ENCODE measurements at regions not wholly inside any gene's neighbourhood (a gene's known extent, or its start where the extent isn't known, plus 50 kb on each side); places are given as distances from the start of the nearest gene placed in this dataset.

DNA sequence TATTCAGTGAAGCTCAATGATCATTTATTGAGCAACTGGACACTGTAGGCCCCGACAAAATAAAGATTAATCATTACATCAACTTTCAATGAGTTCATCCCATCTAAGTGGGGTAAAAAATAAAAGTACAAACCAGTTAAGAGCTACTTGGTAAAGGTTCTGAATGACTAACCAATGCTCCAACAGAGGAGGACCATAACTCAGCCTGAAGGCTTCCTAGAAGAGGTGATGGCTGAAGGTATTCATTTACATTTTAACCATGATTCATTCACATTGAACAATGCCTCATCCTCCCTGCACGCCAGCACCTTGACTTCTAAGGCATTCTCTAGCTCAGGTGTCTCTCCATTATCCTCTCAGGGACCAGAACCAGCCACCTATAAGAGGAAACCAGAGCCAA, 201.4 kb downstream of the ZNF462 start:
- DNase-seq (ENCODE audit: low spot score): no peak

DNA sequence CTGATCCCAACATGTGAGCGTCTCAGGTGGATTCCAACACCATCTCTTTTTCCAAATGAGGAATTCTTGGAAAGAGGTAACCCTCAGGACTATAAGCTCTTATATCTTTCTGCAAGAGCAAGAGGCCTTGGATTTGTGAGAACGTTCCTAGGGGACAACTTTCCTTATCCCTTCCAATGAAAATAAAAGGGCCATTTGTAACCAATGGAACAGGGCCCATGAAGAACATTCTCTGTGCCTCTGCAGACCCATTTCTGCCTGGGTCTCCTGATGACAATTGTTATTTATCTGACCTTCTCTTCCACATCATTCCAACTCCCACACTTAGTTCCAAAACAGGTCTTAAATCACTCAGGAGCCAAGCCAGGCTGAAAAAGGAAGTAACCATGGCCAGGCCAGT, 202.6 kb downstream of the ZNF462 start:
- DNase-seq (ENCODE audit: low spot score): no peak

DNA sequence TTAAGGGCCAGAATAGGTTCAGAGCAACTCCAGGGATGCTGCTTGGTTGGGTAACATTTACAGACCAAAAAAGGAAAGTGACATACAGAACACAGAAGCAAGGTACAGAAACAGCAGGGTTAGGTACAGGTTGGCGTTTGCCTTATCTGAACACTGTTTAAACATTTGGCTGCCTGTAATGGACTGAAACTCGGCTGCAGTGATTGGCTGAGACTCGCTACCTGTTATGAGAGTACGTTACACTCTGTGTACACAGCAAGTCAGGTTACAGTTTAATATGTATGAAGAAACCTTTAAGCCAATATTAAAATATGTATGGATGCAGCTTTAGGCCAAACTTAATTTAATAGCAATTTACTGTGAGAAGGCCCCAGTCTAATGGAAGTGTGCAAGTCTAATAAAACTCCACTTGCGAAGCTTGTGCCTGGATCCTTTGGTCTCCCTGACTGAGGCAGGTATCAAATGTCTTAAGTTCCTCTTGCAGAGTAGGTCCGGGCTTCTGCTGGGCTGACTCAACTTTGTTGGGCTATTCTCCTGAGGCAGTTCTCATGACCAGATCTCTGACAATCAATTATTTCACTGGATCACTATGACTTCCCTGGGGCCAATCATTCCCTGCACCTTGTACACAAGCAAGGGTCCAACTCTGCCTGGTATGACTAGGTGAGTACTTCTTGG, 204.9 kb downstream of the ZNF462 start:
- no peak for DNase-seq (ENCODE audit: low spot score)

DNA sequence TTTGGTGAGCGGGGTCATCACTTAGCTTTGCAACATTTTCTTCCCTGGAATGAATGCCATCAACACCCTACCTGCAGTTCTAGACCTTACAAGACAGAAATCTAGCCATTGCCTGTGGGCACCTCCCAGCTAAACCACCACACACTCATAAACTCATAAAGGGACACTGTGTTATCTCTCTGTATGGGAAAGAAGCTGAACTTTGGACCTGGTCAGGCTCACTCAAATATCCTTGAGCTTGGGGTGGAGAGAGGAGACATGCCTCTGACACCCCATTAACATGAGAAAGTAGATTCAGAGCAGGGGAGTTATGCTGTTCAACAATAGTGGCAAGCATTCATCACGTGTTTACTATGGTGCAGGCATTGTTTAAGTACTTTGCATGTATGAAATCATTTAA, 205.6 kb downstream of the ZNF462 start:
- DNase-seq (ENCODE audit: low spot score): no peak

DNA sequence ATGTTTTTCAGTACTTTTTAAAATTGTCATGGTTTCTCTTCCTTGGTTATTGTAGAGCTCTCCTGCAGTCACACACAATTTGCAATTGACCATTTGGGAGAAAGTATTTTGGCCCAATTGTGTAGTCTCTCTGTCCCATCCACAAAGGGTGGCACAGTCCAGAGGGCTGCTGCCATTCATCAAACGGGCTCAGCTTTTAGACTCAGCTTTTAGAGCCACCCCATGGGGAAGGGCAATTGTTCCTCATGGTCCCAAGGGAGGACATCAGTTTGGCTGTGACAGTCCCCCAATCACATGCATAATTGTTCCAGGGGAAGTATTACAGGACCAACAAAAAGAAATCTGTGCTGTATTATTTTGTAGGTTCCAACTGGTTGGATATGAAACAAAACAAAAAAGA, 207.6 kb downstream of the ZNF462 start:
- no peak for DNase-seq (ENCODE audit: low spot score)

DNA sequence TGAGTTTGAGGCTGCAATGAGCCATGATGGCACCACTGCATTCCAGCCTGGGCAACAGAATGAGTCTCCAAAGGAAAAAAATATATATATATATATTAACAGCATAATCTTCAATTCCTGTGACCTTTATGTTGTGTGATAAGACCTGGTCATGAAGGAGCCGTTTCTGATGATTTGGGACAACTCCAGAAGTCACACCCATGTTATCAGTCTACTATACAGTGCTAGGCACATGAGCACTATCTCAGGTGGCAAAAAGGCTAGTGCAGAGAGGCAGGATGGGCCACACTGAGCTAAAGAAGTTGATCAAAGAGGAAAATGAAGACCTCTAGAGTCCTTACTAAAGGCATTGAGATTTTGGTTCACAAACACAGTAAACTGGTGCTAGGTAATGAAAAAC, 205.0 kb upstream of the RAD23B start:
- no peak for DNase-seq (ENCODE audit: low spot score)

DNA sequence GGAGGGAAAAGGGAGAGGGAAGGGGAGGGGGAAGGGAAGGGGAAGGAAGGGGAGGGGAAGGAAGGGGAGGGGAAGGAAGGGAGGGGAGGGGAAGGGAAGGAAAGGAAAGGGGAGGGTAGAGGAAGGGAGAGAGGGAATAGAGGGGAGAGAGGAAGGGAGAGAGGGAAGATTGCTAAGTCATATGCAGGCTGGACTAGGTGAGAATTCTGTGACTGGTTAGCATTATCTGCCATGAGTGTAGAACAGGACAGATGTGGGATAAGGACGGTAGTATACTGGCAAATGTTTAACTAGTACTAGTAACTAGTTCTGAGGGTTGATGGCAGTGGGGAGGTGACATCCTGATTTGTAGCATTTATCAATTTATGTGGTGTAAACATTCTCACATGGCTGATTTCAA, 203.5 kb upstream of the RAD23B start:
- no peak for DNase-seq (ENCODE audit: low spot score)

DNA sequence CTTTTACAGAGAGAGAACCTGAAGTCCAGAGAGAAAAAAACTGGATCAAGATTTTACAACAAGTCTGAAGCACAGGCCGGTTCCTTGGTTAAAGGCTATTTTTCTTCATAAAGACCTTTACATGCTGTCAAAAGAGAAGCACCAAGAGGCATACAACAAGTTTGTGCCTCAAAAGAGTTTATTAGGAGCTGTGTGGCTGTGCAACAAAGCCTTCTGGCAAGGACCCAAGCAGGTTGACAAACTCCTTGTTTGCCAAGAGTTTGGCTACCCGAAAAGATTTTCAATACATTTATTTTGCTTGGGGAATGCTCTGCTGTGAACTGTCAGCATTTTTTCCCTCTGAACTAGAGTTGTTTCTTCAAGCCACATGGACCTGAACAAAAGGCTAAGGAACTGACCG, 202.9 kb upstream of the RAD23B start:
- DNase-seq (ENCODE audit: low spot score): no peak

DNA sequence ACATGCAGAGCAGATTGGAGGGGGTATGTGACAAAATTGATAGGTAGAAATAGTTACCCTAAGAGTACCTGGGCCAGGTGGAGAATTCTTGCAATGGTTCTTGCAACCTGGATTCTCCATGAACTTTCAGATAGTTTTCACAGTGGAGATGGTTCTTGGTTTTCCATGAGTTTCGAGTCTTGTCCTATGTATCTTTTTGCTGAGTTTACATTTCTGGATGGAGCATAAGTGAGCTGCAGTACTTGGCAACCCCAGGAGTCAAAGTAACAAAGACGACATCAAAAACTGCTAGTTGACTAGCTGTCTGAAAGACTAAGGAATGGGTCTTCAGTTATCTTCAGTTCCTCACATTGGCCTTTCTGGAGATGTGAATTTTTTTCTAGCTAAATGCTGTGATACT, 196.6 kb upstream of the RAD23B start:
- no peak for DNase-seq (ENCODE audit: low spot score)

DNA sequence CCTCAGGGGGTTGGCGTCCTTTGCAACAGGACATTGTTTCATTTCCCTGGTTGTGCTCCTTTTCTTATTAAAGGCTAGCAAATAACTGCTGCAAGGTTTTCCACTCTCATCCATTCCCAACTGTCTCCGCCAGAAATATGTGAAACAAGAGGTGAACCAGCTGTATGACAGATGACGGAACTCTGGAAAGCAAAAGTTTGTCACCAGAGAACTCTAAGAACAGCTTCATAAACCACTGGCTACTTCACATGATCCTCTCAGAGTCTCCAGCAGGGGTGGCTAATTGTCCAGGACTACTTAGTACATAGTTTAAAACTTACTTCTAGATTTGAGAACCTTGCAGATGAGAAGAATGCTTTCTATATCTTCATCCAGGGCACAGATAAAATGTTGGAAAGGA, 195.9 kb upstream of the RAD23B start:
- no peak for DNase-seq (ENCODE audit: low spot score)

DNA sequence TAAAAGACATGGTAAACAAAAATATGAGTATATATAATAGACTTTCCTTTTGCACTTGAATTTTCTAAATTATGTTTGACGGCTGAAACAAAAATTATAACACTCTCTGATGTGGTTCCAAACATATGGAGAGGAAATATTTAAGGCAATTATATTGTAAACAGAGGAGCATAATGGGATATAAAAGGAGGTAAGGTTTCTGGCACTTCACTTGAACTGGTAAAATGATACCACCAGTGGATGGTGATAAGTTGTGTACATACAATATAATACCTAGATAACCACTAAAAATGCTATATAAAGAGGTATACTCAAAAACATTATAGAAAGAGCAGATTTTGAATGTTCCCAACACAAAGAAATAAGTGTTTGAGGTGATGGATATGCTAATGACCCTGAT, 192.9 kb upstream of the RAD23B start:
- no peak for DNase-seq (ENCODE audit: low spot score)

DNA sequence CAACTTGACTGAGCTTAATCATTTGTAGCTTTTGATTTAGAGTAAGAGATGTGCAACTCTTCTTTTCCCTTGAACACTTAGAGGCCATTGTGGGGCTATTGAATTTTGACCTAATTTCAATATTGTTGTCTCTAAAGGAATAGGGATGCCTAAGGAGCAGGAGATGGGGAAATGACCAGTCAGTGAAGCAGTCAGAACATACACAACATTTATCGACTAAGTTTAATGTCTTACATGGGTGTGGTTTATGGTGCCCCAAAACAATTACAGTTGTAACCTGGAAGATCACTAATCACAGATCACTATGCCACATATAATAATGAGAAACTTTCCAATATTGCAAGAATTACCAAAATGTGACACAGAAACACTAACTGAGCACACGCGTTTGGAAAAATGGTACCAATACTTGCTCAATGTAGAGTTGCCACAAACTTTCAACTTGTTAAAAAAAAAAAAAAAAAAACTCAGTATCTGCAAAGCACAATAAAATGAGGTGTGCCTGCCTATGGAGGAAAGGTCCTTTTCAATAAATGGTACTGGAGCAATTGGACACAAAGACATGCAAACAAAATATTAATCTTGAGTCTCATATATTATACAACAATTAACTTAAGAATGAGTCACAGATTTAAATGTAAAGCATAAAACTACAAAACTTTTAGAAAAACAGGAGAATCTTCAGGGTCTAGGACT, 189.6 kb upstream of the RAD23B start:
- no peak for DNase-seq (ENCODE audit: low spot score)

DNA sequence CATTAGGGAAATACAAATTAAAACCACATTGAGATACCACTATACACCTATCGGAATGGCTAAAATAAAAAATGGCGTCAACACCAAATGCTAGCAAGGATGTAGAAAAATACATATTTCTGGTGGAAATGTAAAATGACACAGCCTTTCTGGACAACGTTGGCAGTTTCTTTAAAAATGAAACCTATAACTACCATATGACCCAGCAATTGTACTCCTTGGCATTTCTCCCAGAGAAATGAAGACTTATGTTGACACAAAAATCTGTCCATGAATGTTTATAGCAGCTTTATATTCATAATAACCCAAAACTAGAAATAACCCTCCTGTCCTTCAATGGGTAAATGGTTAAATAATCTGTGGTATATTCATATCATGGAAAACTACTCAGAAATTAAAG, 188.7 kb upstream of the RAD23B start:
- DNase-seq (ENCODE audit: low spot score): no peak

DNA sequence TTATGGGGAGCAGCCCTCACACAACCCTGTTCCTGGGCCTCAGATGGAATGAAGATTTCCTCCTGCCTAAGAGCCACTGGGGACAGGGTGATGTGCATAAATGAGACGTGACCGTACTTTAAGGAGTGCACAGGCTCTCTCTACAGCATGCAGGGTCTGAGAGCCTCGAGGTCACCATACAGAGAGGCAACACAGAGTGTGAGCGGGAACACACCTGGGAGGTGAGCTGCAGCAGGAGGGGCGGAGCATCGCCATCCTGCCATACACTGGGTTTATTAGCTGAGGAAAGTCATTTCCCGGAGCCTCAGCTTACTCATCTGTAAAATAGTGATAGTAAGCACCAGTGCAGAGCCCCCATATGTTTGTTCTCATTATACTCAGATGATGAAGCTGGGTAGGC, 182.5 kb upstream of the RAD23B start:
- DNase-seq (ENCODE audit: low spot score): no peak

DNA sequence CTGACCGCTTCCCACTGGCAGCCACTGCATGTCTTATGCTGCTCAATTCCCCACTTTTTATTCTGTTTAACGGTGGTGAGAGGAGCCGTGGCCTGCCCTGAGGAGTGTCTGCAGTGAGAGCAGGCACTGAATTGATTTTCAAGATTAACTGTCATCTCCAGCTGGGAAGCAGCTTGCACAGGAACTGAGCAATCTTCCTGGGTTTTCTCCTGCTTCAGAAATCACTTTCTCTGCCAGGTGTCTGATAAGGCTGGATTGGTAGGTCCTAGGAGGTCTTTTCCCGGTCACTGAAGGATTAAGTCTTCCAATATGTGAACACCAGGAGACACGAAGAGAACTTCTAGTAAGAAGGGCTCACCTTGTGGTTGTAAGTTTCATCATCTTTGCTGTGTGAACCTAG, 181.1 kb upstream of the RAD23B start:
- no peak for DNase-seq (ENCODE audit: low spot score)

DNA sequence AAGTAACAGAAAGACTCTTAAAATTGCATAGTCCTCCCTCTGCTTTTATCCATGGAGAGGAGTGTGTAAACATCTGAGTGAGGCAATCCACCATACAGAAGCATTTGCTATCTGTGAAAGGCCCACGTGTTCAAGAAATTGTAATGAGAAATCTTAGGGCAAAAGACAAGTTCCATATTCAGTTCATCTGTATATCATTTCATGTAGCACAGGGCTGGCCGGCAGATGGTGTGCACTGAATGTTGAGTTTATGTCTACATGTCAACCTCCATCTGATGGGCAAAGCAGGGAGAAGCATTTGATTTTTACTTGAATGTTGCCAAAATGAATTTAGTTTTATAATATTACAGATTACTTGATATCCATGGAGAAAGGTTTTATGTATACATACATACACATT, 179.5 kb upstream of the RAD23B start:
- no peak for DNase-seq (ENCODE audit: low spot score)

DNA sequence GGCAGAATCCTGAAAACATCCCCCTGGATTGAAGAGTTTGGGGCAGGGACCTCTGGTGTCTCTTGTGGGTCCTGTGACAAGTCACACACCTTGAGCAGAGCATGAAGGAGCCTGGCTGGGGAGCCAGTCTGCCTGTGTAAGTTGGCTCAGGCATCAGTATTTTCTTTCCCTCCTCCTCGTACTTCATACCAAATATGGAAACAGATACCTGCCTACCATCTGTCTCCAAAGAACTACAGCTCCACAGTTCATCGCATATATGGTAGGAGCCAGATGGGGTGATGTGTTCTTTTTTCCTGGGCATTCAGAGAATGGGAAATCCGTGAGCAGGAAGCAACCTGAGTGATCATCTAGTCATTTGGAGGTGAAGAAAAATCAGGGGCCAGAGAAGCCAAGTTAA, 177.3 kb upstream of the RAD23B start:
- DNase-seq (ENCODE audit: low spot score): no peak

DNA sequence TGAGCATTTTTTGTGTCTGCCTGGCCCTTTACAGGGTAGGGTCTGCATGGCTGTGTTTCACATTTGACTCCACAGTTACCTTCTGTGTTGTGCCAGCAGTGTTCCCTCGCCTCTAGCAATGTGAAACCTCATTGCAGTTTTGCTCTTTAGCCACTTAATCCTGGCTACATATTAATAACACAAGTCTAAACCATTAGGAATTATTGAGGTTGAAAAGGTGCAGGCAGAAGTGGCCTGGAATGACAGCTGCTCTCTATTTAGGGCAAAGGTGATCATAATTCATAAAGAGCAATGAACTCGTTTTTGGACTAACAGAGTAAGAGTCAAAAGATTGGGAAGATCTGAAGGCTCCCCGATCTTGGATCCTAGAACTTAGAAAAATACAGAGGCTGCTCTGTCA, 176.7 kb upstream of the RAD23B start:
- DNase-seq (ENCODE audit: low spot score): no peak

DNA sequence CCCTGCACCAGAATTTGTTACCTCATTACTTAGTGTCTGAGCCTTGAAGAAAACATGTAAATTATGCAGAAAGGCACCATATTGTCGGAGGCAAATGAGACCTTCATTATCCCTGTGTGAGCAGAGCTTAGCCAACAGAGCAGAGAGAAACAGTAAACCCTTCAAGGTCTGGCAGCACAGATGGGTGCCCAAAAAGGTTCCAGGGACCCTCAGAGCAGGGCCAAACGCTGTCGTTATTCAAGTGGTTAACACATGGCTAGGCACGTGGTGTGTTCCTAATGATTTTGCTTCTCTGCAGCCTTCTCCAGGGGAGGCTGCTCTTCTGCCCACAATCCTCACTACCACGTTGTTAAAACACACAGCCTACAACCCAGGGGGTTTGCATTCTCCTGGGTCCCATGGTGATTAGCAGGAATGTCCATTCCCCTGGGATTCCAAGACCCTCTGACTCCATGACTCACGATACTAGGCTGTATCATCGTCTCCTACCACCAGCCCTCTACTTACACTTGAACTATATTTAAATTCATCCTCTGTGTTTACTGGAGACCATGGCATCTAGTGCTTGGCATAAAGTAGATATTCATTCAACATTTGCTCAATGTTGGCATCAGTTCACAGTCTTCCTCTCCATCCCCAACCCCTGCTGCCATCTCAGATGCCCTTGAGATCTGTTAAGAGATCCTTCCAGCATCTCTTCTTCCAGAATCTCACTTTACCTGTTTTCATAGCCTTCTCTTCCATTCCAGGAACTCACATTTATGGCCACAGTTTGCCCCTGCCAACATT, 174.5 kb upstream of the RAD23B start:
- DNase-seq (ENCODE audit: low spot score): no peak

DNA sequence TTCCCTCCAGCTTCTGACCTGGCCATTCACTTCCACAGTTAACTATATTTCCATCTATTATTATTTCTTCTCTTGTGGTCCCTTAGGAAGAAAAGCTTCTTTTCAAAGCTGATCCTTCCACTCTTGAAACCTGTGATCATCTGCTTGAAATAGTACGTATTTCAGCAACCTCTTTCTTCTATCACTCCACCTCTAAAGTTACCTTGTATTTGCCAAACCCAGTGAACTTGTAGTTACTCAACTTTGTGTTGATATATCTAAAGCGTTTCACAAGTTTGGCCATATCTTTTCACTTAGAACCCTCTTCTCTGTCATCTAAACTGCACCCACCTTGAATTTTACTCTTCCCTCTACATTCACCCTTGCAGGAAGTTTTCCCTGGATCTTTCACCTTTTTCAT, 173.8 kb upstream of the RAD23B start:
- DNase-seq (ENCODE audit: low spot score): no peak

DNA sequence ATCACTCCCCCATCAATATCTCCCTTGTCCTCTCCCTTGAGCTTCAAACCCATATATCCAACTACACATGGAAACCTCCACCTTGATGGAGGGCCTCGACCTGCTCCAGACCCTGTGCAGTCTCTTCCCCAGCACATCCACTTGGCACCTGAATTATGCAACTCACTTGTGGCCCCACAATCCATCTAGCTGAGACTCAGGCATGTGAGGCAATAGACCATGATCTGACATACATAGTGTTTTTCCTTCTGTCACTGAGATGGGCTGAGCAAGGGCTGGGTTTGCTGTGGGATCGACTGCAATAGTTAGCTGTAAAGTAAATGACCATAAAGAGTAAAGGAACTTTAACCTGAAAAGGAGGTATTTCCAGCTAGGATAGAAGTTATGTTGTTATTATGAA, 172.9 kb upstream of the RAD23B start:
- DNase-seq (ENCODE audit: low spot score): no peak

DNA sequence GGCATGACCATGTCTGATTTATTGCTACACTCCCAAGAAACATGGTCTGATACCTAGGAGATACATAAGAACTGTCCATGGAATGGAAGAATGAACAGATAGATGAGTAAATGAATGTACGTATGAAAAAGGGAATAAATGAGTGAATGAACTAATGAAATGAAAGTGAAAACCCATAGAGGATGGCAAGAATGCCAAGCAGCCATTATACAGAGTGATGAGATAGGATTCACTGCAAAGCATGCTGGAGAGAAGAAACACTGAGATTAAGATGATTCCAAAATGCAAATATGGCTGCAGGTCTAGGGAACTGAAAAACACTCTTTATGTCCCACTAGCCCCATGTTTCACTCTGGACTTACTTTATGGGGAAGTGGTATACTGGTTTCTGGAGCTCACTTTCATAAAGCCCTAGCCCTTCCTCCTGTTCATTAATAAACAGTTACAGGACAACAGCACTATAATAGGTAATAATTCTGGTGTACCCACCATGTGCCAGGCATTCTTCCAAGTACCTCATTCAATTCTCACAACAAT, 170.3 kb upstream of the RAD23B start:
- DNase-seq (ENCODE audit: low spot score): no peak

All from hepatic stellate cell (primary cell).